SKM-1 treated with dmso at 0.1 percent for 144 hours (cell line): ENCODE measurements at regions not wholly inside any gene's neighbourhood (a gene's known extent, or its start where the extent isn't known, plus 50 kb on each side); places are given as distances from the start of the nearest gene placed in this dataset.

Experiments
- DNase-seq: peaks from one replicate; lab custom pipeline; 2025; ENCODE audit not compliant: unreplicated experiment; lab: John Stamatoyannopoulos, UW

- no peak for DNase-seq
Observed at GRCh38 chr2:153197402-153198386, 280.9 kb downstream of the RPRM start.

GRCh38 chr2:153196378-153197058 is 282.0 kb downstream of the RPRM start:
- DNase-seq, result no peak

- DNase-seq, result no peak
Observed at GRCh38 chr2:153195342-153195741, 283.2 kb downstream of the RPRM start.

GRCh38 chr2:153189091-153189888 is 289.3 kb downstream of the RPRM start:
- DNase-seq, result no peak

GRCh38 chr2:153179808-153180207 is 298.8 kb downstream of the RPRM start:
- DNase-seq, result no peak

GRCh38 chr2:153169609-153170008 is 309.0 kb downstream of the RPRM start:
- DNase-seq, result no peak

GRCh38 chr2:153165021-153165420 is 313.5 kb downstream of the RPRM start:
- no peak for DNase-seq

GRCh38 chr2:153163055-153163454 is 315.5 kb downstream of the RPRM start:
- peak; percentile 14 for DNase-seq

GRCh38 chr2:153156743-153157142 is 321.8 kb downstream of the RPRM start:
- DNase-seq, result no peak

- no peak for DNase-seq
Observed at GRCh38 chr2:153152036-153152435, 326.5 kb downstream of the RPRM start.

- no peak for DNase-seq
Observed at GRCh38 chr2:153145470-153145978, 333.0 kb downstream of the RPRM start.

GRCh38 chr2:153143540-153143939 is 335.0 kb downstream of the RPRM start:
- DNase-seq, result no peak

- DNase-seq, result no peak
Observed at GRCh38 chr2:153140498-153140897, 338.1 kb downstream of the RPRM start.

- no peak for DNase-seq
Observed at GRCh38 chr2:153138651-153139375, 339.7 kb downstream of the RPRM start.

GRCh38 chr2:153136216-153136615 is 342.3 kb downstream of the RPRM start:
- no peak for DNase-seq

GRCh38 chr2:153134725-153135124 is 343.8 kb downstream of the RPRM start:
- no peak for DNase-seq

GRCh38 chr2:153133716-153134115 is 344.8 kb downstream of the RPRM start:
- no peak for DNase-seq

- no peak for DNase-seq
Observed at GRCh38 chr2:153132418-153132817, 346.1 kb downstream of the RPRM start.

- DNase-seq, result no peak
Observed at GRCh38 chr2:153115141-153115540, 363.4 kb downstream of the RPRM start.

- no peak for DNase-seq
Observed at GRCh38 chr2:153110486-153110885, 368.1 kb downstream of the RPRM start.
